Endodermal cell (in vitro differentiated cells): ENCODE measurements at regions not wholly inside any gene's neighbourhood (a gene's known extent, or its start where the extent isn't known, plus 50 kb on each side); places are given as distances from the start of the nearest gene placed in this dataset.
A peak's percentile ranks its signal among the peaks of the same experiment; 100 is the strongest.
"Not testable (repeated sequence)": the region's sequence is repeated elsewhere in the genome, so short reads cannot be mapped to it uniquely, and the experiment has no call there.

Source experiments
- DNase-seq: peaks from one replicate; pipeline ENCODE4 v3.0.0-alpha.2; 2017
- H3K27ac ChIP-seq: 2 replicates; pipeline ENCODE4 v1.5.1; 2013; ENCODE audit warnings: mild to moderate bottlenecking, low read depth, low read length, moderate library complexity
- H3K27me3 ChIP-seq: 2 replicates; pipeline ENCODE4 v1.6.1; 2013; ENCODE audit warnings: mild to moderate bottlenecking, low read length, moderate library complexity; ENCODE audit not compliant: insufficient read depth, control insufficient read depth, poor library complexity, severe bottlenecking
- H3K36me3 ChIP-seq: 2 replicates; pipeline ENCODE4 v1.7.0; 2013; ENCODE audit warnings: mild to moderate bottlenecking, low read length, moderate library complexity; ENCODE audit not compliant: control insufficient read depth, insufficient read depth
- H3K4me1 ChIP-seq: one replicate; pipeline ENCODE4 v1.7.0; 2013; ENCODE audit warnings: low read length; ENCODE audit not compliant: control insufficient read depth, insufficient read depth
- H3K4me3 ChIP-seq: 2 replicates; pipeline ENCODE4 v1.5.1; 2013; ENCODE audit warnings: mild to moderate bottlenecking, low read length, moderate library complexity
- H3K9ac ChIP-seq: 2 replicates; pipeline ENCODE4 v1.6.1; 2013; ENCODE audit warnings: mild to moderate bottlenecking, low read length, moderate library complexity; ENCODE audit not compliant: poor library complexity, severe bottlenecking; ENCODE audit errors: extremely low read depth
- H3K9me3 ChIP-seq: 2 replicates; pipeline ENCODE4 v1.6.1; 2013; ENCODE audit warnings: mild to moderate bottlenecking, low read length, moderate library complexity; ENCODE audit not compliant: control insufficient read depth
- H3K27ac Mint-ChIP-seq: 2 replicates; pipeline ENCODE4 v1.8.0; 2020; ENCODE audit warnings: mixed read lengths
- H3K27me3 Mint-ChIP-seq: 2 replicates; pipeline ENCODE4 v1.8.0; 2021; ENCODE audit warnings: mild to moderate bottlenecking, mixed read lengths; ENCODE audit not compliant: insufficient read depth
- H3K36me3 Mint-ChIP-seq: 2 replicates; pipeline ENCODE4 v1.8.0; 2020; ENCODE audit warnings: low read depth, mixed read lengths
- H3K4me1 Mint-ChIP-seq: 2 replicates; pipeline ENCODE4 v1.8.0; 2020; ENCODE audit warnings: mixed read lengths
- H3K4me3 Mint-ChIP-seq: 2 replicates; pipeline ENCODE4 v1.8.0; 2020; ENCODE audit warnings: mild to moderate bottlenecking, moderate library complexity, mixed read lengths
- H3K9me3 Mint-ChIP-seq: 2 replicates; pipeline ENCODE4 v1.8.0; 2020; ENCODE audit warnings: mild to moderate bottlenecking, mixed read lengths
- WGBS, 2 experiments: methylation state at CpG; one replicate each; pipeline versions ENCODE4 v1.1.5 to v1.1.7; 2013; ENCODE audit warnings: missing lambda C conversion rate in 2 of 2, mixed read lengths in 1 of 2; ENCODE audit not compliant: insufficient coverage in 1 of 2, insufficient read length in 1 of 2; 5-methylcytosine and 5-hydroxymethylcytosine counted together
- TF ChIP-seq, protein P1 (sequence below): fragments of 200-600 bp; sonication (generic); conservative IDR thresholded peaks from 2 replicates; pipeline ENCODE4 v1.5.0; 2021; ENCODE audit warnings: antibody characterized with exemption, mild to moderate bottlenecking

DNA sequence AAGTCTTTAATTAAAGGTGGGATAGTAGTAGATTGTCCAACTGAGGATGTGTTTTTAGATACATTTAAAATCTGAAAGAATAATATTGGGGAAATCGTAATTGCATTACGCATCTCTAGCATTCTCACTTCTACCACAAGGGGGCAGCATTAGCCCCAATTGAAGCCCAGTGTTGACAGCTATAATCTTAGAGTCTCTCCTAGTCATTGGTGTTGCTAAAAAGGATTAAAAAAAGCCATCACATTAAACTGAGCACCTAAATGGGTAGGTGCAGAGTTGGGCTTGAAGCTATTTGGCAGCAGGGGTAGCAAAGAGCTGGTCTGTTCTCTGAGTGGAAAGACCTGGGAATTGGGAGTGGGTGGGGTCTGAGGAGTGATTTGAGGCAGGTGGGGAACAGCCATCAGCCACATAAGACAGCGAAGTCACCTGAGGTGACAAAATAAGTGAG is 177.2 kb downstream of the OSTF1 start:
- peaks cover 4% of the 10 kb centered on the region for H3K4me1 Mint-ChIP-seq
- H3K27me3 Mint-ChIP-seq = no peaks in the 10 kb centered on the region
- TF ChIP-seq, protein P1, sequence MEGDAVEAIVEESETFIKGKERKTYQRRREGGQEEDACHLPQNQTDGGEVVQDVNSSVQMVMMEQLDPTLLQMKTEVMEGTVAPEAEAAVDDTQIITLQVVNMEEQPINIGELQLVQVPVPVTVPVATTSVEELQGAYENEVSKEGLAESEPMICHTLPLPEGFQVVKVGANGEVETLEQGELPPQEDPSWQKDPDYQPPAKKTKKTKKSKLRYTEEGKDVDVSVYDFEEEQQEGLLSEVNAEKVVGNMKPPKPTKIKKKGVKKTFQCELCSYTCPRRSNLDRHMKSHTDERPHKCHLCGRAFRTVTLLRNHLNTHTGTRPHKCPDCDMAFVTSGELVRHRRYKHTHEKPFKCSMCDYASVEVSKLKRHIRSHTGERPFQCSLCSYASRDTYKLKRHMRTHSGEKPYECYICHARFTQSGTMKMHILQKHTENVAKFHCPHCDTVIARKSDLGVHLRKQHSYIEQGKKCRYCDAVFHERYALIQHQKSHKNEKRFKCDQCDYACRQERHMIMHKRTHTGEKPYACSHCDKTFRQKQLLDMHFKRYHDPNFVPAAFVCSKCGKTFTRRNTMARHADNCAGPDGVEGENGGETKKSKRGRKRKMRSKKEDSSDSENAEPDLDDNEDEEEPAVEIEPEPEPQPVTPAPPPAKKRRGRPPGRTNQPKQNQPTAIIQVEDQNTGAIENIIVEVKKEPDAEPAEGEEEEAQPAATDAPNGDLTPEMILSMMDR = peak; percentile 97
- Histone ChIP-seq H3K9me3 (no peaks in the 10 kb centered on the region), H3K4me1 (no peaks in the 10 kb centered on the region), H3K9ac (no peak overlapping the region), H3K27me3 (no peaks in the 10 kb centered on the region), H3K27ac (no peak overlapping the region), H3K4me3 (no peak overlapping the region), H3K36me3 (no peaks in the 10 kb centered on the region)
- peaks cover 10% of the 10 kb centered on the region for H3K9me3 Mint-ChIP-seq
- H3K4me3 Mint-ChIP-seq = no peak overlapping the region
- peak; percentile 76 for DNase-seq
- peak overlapping the region; percentile 79 for H3K27ac Mint-ChIP-seq
- 60 to 64% methylated on average over 2 to 3 of the region's 3 CpGs for WGBS, 2 experiments
- H3K36me3 Mint-ChIP-seq = no peaks in the 10 kb centered on the region

DNA sequence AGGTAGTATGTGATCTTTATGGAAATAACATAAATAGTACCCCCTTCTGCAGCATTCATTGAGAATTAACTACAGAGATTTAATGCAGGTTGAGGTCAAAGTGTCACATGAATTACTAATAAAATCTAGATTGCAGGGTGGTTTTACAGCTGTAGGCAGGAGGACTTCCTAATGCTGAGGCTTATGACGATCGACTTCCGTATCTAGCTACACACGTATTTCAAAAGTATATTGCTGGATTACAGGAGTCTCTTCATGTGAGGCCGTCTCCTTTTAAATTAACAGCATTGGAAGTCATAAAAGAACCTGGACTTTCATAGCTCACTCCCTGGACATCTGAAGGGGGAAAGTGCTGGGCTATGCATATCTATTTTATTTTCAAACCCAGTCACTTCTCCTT is 180.9 kb downstream of the OSTF1 start:
- H3K27ac ChIP-seq = no peak overlapping the region
- Mint-ChIP-seq H3K27ac (no peak overlapping the region), H3K36me3 (no peaks in the 10 kb centered on the region), H3K9me3 (peaks cover 30% of the 10 kb centered on the region), H3K27me3 (no peaks in the 10 kb centered on the region), H3K4me3 (no peak overlapping the region), H3K4me1 (peaks cover 4% of the 10 kb centered on the region)
- no peak for DNase-seq
- 82 to 84% methylated on average over 4 to 5 of the region's 5 CpGs for WGBS, 2 experiments
- H3K4me3 ChIP-seq = no peak overlapping the region
- H3K4me1 ChIP-seq = no peaks in the 10 kb centered on the region
- TF ChIP-seq, protein P1 = no peak
- H3K36me3 ChIP-seq = no peaks in the 10 kb centered on the region
- no peaks in the 10 kb centered on the region for H3K27me3 ChIP-seq
- H3K9me3 ChIP-seq = peaks cover 18% of the 10 kb centered on the region
- no peak overlapping the region for H3K9ac ChIP-seq

GRCh38 chr9:75273055-75273454 is 184.7 kb downstream of the OSTF1 start:
- not testable (repeated sequence) for H3K4me3 Mint-ChIP-seq, H3K4me1 Mint-ChIP-seq, H3K4me1 ChIP-seq, H3K36me3 Mint-ChIP-seq, H3K27ac ChIP-seq, H3K36me3 ChIP-seq, H3K4me3 ChIP-seq, H3K9ac ChIP-seq, H3K27me3 Mint-ChIP-seq, H3K27ac Mint-ChIP-seq, H3K27me3 ChIP-seq
- 88 to 92% methylated on average over 4 to 8 of the region's 10 CpGs for WGBS, 2 experiments
- H3K9me3 Mint-ChIP-seq = peaks cover 40% of the 10 kb centered on the region
- DNase-seq = peak; percentile 50
- peaks cover 18% of the 10 kb centered on the region for H3K9me3 ChIP-seq

DNA sequence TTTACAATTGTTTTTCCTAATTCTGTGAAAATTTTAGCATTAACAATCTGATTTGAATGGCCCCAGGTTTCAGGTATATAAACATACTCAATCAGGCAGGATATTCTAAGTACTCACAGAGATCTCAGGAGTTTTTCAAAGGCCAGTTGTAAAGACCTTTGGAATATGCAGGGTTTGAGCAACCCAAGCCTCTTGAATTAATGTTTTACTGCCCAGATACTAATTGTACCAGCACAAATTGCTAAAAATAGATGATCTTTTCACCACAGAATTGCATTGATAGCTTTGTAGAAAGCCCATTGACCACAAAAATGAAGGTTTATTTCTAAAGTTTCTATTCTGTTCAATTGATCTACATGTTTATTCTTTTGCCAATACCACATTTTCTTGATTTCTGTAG is 186.5 kb downstream of the OSTF1 start:
- Mint-ChIP-seq H3K9me3 (peaks cover 40% of the 10 kb centered on the region), H3K27me3 (no peaks in the 10 kb centered on the region), H3K4me1 (no peaks in the 10 kb centered on the region), H3K36me3 (no peaks in the 10 kb centered on the region), H3K27ac (no peak overlapping the region), H3K4me3 (no peak overlapping the region)
- Histone ChIP-seq H3K27me3 (no peaks in the 10 kb centered on the region), H3K9ac (no peak overlapping the region), H3K36me3 (no peaks in the 10 kb centered on the region), H3K4me3 (no peak overlapping the region), H3K27ac (no peak overlapping the region), H3K4me1 (no peaks in the 10 kb centered on the region), H3K9me3 (peaks cover 18% of the 10 kb centered on the region)
- DNase-seq = no peak
- TF ChIP-seq, protein P1 = no peak
